ENCODE measurements at regions not wholly inside any gene's neighbourhood (a gene's known extent, or its start where the extent isn't known, plus 50 kb on each side); places are given as distances from the start of the nearest gene placed in this dataset.
"Not testable (repeated sequence)": the region's sequence is repeated elsewhere in the genome, so short reads cannot be mapped to it uniquely, and the experiment has no call there.

- not testable (repeated sequence) for DNase-seq (ENCODE audit: low spot score); H2AFZ ChIP-seq (replicated peaks); H3K9me3 ChIP-seq (ENCODE audit: low read depth); H3K27ac ChIP-seq; H3K4me3 Mint-ChIP-seq; H4K20me1 ChIP-seq (ENCODE audit: low read depth); H3K4me1 Mint-ChIP-seq; H3K79me2 ChIP-seq (ENCODE audit: low read depth); H3K36me3 Mint-ChIP-seq; H3K9ac ChIP-seq; H3K4me3 ChIP-seq; H3F3A ChIP-seq (ENCODE audit: low read depth); H3K27me3 Mint-ChIP-seq (ENCODE audit: insufficient read depth, low read depth); H3K27ac Mint-ChIP-seq; H3K36me3 ChIP-seq; H3K4me1 ChIP-seq; H3K4me2 ChIP-seq; H3K27me3 ChIP-seq; H3K9me3 Mint-ChIP-seq
These were observed 954.5 kb upstream of the ADAMTS5 start for GRCh38 chr21:27921421-27921820.

GRCh38 chr21:27917966-27918365 lies 951.1 kb upstream of the ADAMTS5 start:
- not testable (repeated sequence) for H3K36me3 ChIP-seq; H3K27me3 Mint-ChIP-seq (ENCODE audit: insufficient read depth, low read depth); H3K9ac ChIP-seq; H3K9me3 ChIP-seq (ENCODE audit: low read depth); H3K4me2 ChIP-seq; H3F3A ChIP-seq (ENCODE audit: low read depth); H3K27ac ChIP-seq; DNase-seq (ENCODE audit: low spot score); H3K9me3 Mint-ChIP-seq; H3K27ac Mint-ChIP-seq; H3K4me3 Mint-ChIP-seq; H4K20me1 ChIP-seq (ENCODE audit: low read depth); H3K4me1 Mint-ChIP-seq; H3K4me3 ChIP-seq; H3K79me2 ChIP-seq (ENCODE audit: low read depth); H2AFZ ChIP-seq (replicated peaks); H3K4me1 ChIP-seq; H3K36me3 Mint-ChIP-seq; H3K27me3 ChIP-seq

GRCh38 chr21:27916326-27916725 lies 949.4 kb upstream of the ADAMTS5 start:
- H3K9ac ChIP-seq; H3K27ac ChIP-seq; H3F3A ChIP-seq (ENCODE audit: low read depth); H3K9me3 ChIP-seq (ENCODE audit: low read depth); H3K79me2 ChIP-seq (ENCODE audit: low read depth); H3K4me2 ChIP-seq; H3K4me1 ChIP-seq; H3K4me1 Mint-ChIP-seq; H3K4me3 ChIP-seq; H3K36me3 ChIP-seq; H3K9me3 Mint-ChIP-seq; H3K4me3 Mint-ChIP-seq; DNase-seq (ENCODE audit: low spot score); H3K27ac Mint-ChIP-seq; H3K27me3 ChIP-seq; H3K27me3 Mint-ChIP-seq (ENCODE audit: insufficient read depth, low read depth); H3K36me3 Mint-ChIP-seq; H4K20me1 ChIP-seq (ENCODE audit: low read depth); H2AFZ ChIP-seq (replicated peaks): not testable (repeated sequence)

GRCh38 chr21:27912133-27912532 lies 945.2 kb upstream of the ADAMTS5 start:
- not testable (repeated sequence) for H3K79me2 ChIP-seq (ENCODE audit: low read depth); H4K20me1 ChIP-seq (ENCODE audit: low read depth); DNase-seq (ENCODE audit: low spot score); H3K27me3 ChIP-seq; H3K4me3 ChIP-seq; H3K9ac ChIP-seq; H3K36me3 Mint-ChIP-seq; H3K4me3 Mint-ChIP-seq; H3K36me3 ChIP-seq; H3K27me3 Mint-ChIP-seq (ENCODE audit: insufficient read depth, low read depth); H3K9me3 ChIP-seq (ENCODE audit: low read depth); H3K27ac Mint-ChIP-seq; H2AFZ ChIP-seq (replicated peaks); H3K27ac ChIP-seq; H3K4me1 ChIP-seq; H3K4me2 ChIP-seq; H3K4me1 Mint-ChIP-seq; H3K9me3 Mint-ChIP-seq; H3F3A ChIP-seq (ENCODE audit: low read depth)

GRCh38 chr21:27909487-27909886 lies 942.6 kb upstream of the ADAMTS5 start:
- H4K20me1 ChIP-seq (ENCODE audit: low read depth); H3K27ac Mint-ChIP-seq; H3K4me3 Mint-ChIP-seq; H3K27ac ChIP-seq; H3K4me3 ChIP-seq; H3K9ac ChIP-seq; H3K36me3 ChIP-seq; H3K4me2 ChIP-seq; H3K27me3 ChIP-seq; H2AFZ ChIP-seq (replicated peaks); H3K79me2 ChIP-seq (ENCODE audit: low read depth); H3K9me3 Mint-ChIP-seq; H3K36me3 Mint-ChIP-seq; H3K27me3 Mint-ChIP-seq (ENCODE audit: insufficient read depth, low read depth); H3F3A ChIP-seq (ENCODE audit: low read depth); H3K4me1 Mint-ChIP-seq; H3K9me3 ChIP-seq (ENCODE audit: low read depth); H3K4me1 ChIP-seq; DNase-seq (ENCODE audit: low spot score): not testable (repeated sequence)

- not testable (repeated sequence) for H3K27me3 ChIP-seq; H3K27ac ChIP-seq; H3K36me3 Mint-ChIP-seq; H2AFZ ChIP-seq (replicated peaks); H3K4me2 ChIP-seq; H3K36me3 ChIP-seq; H3K9ac ChIP-seq; H3K4me1 Mint-ChIP-seq; DNase-seq (ENCODE audit: low spot score); H3K4me1 ChIP-seq; H3K4me3 Mint-ChIP-seq; H3F3A ChIP-seq (ENCODE audit: low read depth); H3K27ac Mint-ChIP-seq; H3K9me3 ChIP-seq (ENCODE audit: low read depth); H3K79me2 ChIP-seq (ENCODE audit: low read depth); H3K27me3 Mint-ChIP-seq (ENCODE audit: insufficient read depth, low read depth); H3K4me3 ChIP-seq; H4K20me1 ChIP-seq (ENCODE audit: low read depth); H3K9me3 Mint-ChIP-seq
These were observed 941.9 kb upstream of the ADAMTS5 start for GRCh38 chr21:27908816-27909215.

- H3K9me3 Mint-ChIP-seq; H3K9me3 ChIP-seq (ENCODE audit: low read depth); H3F3A ChIP-seq (ENCODE audit: low read depth); H3K4me1 ChIP-seq; H3K27ac ChIP-seq; H3K27me3 Mint-ChIP-seq (ENCODE audit: insufficient read depth, low read depth); H3K9ac ChIP-seq; H3K4me1 Mint-ChIP-seq; H3K4me3 Mint-ChIP-seq; H3K36me3 Mint-ChIP-seq; DNase-seq (ENCODE audit: low spot score); H3K27ac Mint-ChIP-seq; H3K4me3 ChIP-seq; H3K4me2 ChIP-seq; H3K36me3 ChIP-seq; H3K27me3 ChIP-seq; H2AFZ ChIP-seq (replicated peaks); H4K20me1 ChIP-seq (ENCODE audit: low read depth); H3K79me2 ChIP-seq (ENCODE audit: low read depth): not testable (repeated sequence)
These were observed 936.0 kb upstream of the ADAMTS5 start for GRCh38 chr21:27902904-27903303.

GRCh38 chr21:27893619-27894018 lies 926.7 kb upstream of the ADAMTS5 start:
- not testable (repeated sequence) for H4K20me1 ChIP-seq (ENCODE audit: low read depth); H3K27me3 ChIP-seq; H3K9ac ChIP-seq; H2AFZ ChIP-seq (replicated peaks); H3K27ac ChIP-seq; H3K36me3 ChIP-seq; H3K4me1 Mint-ChIP-seq; H3K4me2 ChIP-seq; H3K27me3 Mint-ChIP-seq (ENCODE audit: insufficient read depth, low read depth); H3K4me1 ChIP-seq; DNase-seq (ENCODE audit: low spot score); H3K27ac Mint-ChIP-seq; H3K79me2 ChIP-seq (ENCODE audit: low read depth); H3K4me3 ChIP-seq; H3F3A ChIP-seq (ENCODE audit: low read depth); H3K9me3 ChIP-seq (ENCODE audit: low read depth); H3K4me3 Mint-ChIP-seq; H3K9me3 Mint-ChIP-seq; H3K36me3 Mint-ChIP-seq

GRCh38 chr21:27891495-27891894 lies 924.6 kb upstream of the ADAMTS5 start:
- H3K36me3 Mint-ChIP-seq; H3K4me3 ChIP-seq; H3K4me3 Mint-ChIP-seq; H3K9me3 ChIP-seq (ENCODE audit: low read depth); H4K20me1 ChIP-seq (ENCODE audit: low read depth); H3K9ac ChIP-seq; H3K79me2 ChIP-seq (ENCODE audit: low read depth); H3K4me2 ChIP-seq; H3K9me3 Mint-ChIP-seq; H3K27me3 ChIP-seq; H3K27ac ChIP-seq; H3K4me1 ChIP-seq; H3K27me3 Mint-ChIP-seq (ENCODE audit: insufficient read depth, low read depth); DNase-seq (ENCODE audit: low spot score); H3K36me3 ChIP-seq; H3K27ac Mint-ChIP-seq; H3F3A ChIP-seq (ENCODE audit: low read depth); H2AFZ ChIP-seq (replicated peaks); H3K4me1 Mint-ChIP-seq: not testable (repeated sequence)
